Upper lobe of left lung (tissue), 4 donors: ENCODE measurements at regions not wholly inside any gene's neighbourhood (a gene's known extent, or its start where the extent isn't known, plus 50 kb on each side); places are given as distances from the start of the nearest gene placed in this dataset.

ENCODE experiments used
- CTCF ChIP-seq, 6 experiments: fragments of 450-650 bp in 4 of 6; fragments of 200-600 bp in 2 of 6; sonication (generic) in 2 of 6; IDR thresholded peaks; one replicate each; pipeline ENCODE4 v1.5.1; 2016 to 2019; ENCODE audit warnings: antibody characterized with exemption in 6 of 6
- EP300 ChIP-seq, 4 donors: sonication (generic); formaldehyde crosslinking; IDR thresholded peaks; one replicate each; pipeline ENCODE4 v1.5.1; 2017; ENCODE audit warnings: antibody characterized with exemption in 4 of 4, control low read depth in 2 of 4
- POLR2A ChIP-seq, 4 donors: fragments of 450-650 bp; IDR thresholded peaks; one replicate each; pipeline ENCODE4 v1.5.1; 2016 to 2017; ENCODE audit warnings: antibody characterized with exemption in 4 of 4, mild to moderate bottlenecking in 2 of 4
- POLR2AphosphoS5 ChIP-seq, 2 donors: sonication (generic); formaldehyde crosslinking; IDR thresholded peaks; one replicate each; pipeline ENCODE4 v1.5.1; 2017; ENCODE audit warnings: antibody characterized with exemption in 2 of 2

- TF ChIP-seq CTCF (IDR thresholded peaks at IDR 0.05), result no peak
- TF ChIP-seq POLR2AphosphoS5 (IDR thresholded peaks at IDR 0.05), result no peak
- no peak for TF ChIP-seq EP300 (IDR thresholded peaks at IDR 0.05)
- no peak for TF ChIP-seq POLR2A (IDR thresholded peaks at IDR 0.05)
These were observed 304.1 kb downstream of the SH3GL2 start for GRCh38 chr9:17882688-17883594.
